ENCODE measurements at regions not wholly inside any gene's neighbourhood (a gene's known extent, or its start where the extent isn't known, plus 50 kb on each side); places are given as distances from the start of the nearest gene placed in this dataset.

- no peaks in the 10 kb centered on the region for H3K9me3 ChIP-seq (ENCODE audit: low read length)
- no peaks in the 10 kb centered on the region for H3K27me3 ChIP-seq (ENCODE audit: insufficient read depth, low read length)
- H2AFZ ChIP-seq (ENCODE audit: low read depth, low read length): no peak overlapping the region
- peaks cover 2% of the 10 kb centered on the region for H3K4me1 ChIP-seq (ENCODE audit: insufficient read depth, low read length)
- no peaks in the 10 kb centered on the region for H3K36me3 ChIP-seq (ENCODE audit: insufficient read depth, low read length)
- no peak overlapping the region for H3K4me3 ChIP-seq (ENCODE audit: low read length)
These were observed 133.4 kb upstream of the CXCR4 start for GRCh38 chr2:136251197-136251884.

GRCh38 chr2:136250131-136250530 is 132.2 kb upstream of the CXCR4 start:
- Histone ChIP-seq H3K9me3 (ENCODE audit: low read length) (no peaks in the 10 kb centered on the region), H3K4me1 (ENCODE audit: insufficient read depth, low read length) (peaks cover 8% of the 10 kb centered on the region), H2AFZ (ENCODE audit: low read depth, low read length) (no peak overlapping the region), H3K4me3 (ENCODE audit: low read length) (no peak overlapping the region), H3K36me3 (ENCODE audit: insufficient read depth, low read length) (no peaks in the 10 kb centered on the region), H3K27me3 (ENCODE audit: insufficient read depth, low read length) (no peaks in the 10 kb centered on the region)

DNA sequence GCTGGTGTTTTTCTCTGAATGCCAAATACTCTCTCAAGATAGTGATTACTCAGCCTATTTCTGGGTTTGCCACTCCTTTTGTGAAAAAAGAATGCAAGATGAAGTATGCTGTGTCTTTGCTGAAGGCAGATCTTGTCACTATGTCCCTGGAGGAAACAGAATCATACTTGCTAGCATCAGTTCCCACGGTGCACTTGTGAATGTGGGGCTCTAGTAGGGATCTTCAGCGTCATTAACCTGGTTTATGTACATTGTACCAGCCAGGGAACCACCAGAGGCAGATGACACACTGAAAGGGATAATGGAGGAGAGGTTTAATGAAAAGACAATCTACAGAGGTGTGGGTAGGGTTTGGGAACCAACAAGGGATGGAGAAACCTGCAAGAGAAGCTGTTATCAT is 131.0 kb upstream of the CXCR4 start:
- Histone ChIP-seq H3K9me3 (ENCODE audit: low read length) (no peaks in the 10 kb centered on the region), H3K4me3 (ENCODE audit: low read length) (no peak overlapping the region), H3K36me3 (ENCODE audit: insufficient read depth, low read length) (no peaks in the 10 kb centered on the region), H2AFZ (ENCODE audit: low read depth, low read length) (no peak overlapping the region), H3K27me3 (ENCODE audit: insufficient read depth, low read length) (no peaks in the 10 kb centered on the region), H3K4me1 (ENCODE audit: insufficient read depth, low read length) (peaks cover 8% of the 10 kb centered on the region)

DNA sequence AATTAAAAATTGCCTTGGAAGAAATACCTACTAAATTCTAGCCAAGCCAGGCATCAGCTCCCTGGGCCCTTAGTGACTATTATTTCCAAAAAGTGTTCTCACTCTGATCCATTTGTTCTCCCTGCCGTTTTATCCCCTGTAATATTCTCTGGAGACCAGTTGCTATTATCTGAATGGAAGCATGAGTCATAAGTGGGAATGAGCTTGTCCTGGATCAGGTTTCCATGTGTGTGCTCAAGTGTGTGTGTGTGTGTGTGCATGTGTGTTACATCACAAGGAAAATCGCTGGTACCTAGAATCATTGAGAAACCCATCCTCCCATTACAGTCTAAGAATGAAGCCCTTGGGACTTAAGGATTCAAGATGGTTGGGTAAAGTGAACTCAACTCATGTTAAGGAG is 130.3 kb upstream of the CXCR4 start:
- no peaks in the 10 kb centered on the region for H3K27me3 ChIP-seq (ENCODE audit: insufficient read depth, low read length)
- H3K36me3 ChIP-seq (ENCODE audit: insufficient read depth, low read length): no peaks in the 10 kb centered on the region

DNA sequence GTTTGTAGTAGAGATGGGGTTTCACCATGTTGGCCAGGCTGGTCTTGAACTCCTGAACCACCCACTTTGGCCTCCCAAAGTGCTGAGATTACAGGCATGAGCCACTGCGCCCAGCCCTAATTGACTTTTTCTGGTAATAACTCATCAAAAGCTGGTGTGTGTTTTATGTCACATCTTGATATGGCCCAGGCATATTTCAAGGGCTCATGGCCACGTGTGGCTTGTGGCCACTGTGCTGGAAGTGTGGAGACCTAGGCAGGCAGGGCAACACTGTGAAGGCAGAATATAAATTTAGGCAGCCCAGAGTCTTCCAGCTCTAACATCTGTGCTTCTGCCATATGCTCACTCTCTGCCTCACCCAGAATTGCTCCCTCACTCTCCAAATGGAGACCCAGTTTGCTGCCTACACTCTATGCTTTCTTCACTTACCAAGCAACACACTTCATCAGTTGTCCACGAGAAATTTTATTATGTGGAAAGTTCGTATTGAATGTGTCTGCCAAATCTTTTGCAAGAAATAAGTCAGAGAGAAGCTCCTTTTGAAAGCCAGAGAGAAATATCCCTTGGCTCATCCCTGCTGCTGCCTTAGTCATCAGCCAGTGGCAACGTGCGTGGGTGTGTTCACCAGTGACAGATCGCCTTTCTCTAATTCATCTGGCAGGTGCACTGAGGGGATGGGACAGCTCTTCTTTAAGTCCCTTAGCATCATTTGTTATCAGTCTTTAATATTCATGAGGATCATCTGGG is 129.4 kb upstream of the CXCR4 start:
- no peak overlapping the region for H3K4me3 ChIP-seq (ENCODE audit: low read length)
- no peak overlapping the region for H2AFZ ChIP-seq (ENCODE audit: low read depth, low read length)
- H3K9me3 ChIP-seq (ENCODE audit: low read length): no peaks in the 10 kb centered on the region
- peaks cover 8% of the 10 kb centered on the region for H3K4me1 ChIP-seq (ENCODE audit: insufficient read depth, low read length)
- no peaks in the 10 kb centered on the region for H3K27me3 ChIP-seq (ENCODE audit: insufficient read depth, low read length)
- no peaks in the 10 kb centered on the region for H3K36me3 ChIP-seq (ENCODE audit: insufficient read depth, low read length)

More for the DNA sequence above, 130.3 kb upstream of the CXCR4 start:
- peaks cover 8% of the 10 kb centered on the region for H3K4me1 ChIP-seq (ENCODE audit: insufficient read depth, low read length)
- no peaks in the 10 kb centered on the region for H3K9me3 ChIP-seq (ENCODE audit: low read length)
- H3K4me3 ChIP-seq (ENCODE audit: low read length): no peak overlapping the region
- no peak overlapping the region for H2AFZ ChIP-seq (ENCODE audit: low read depth, low read length)

DNA sequence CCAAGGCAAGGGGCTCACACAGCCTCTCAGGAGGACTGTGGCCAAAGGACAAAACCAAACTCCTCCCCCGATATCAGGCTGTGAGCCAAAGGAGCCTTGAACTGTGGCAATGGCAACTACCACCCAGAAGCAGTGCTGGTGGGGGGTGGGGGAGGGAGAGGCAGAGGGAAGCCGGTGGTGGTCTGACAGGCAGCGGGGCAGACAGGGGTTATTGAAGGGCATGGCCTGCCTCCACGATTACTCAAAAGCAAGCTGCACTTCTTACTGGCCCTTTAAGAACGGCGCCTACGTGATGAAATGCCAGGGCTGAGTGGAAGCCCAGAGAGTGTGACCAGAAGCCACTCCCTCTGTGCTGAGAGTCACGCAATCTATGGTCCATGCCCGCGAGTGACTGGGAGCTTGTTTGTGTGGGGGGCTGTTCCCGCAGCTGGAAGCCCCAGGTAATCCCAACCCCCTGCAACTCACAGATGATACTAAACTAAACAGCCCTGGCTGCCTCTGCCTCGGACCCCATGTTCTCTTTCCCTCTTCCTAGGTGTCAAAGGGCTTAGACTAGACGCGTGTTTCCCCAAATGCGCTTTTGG is 128.2 kb upstream of the CXCR4 start:
- H3K4me1 ChIP-seq (ENCODE audit: insufficient read depth, low read length): peaks cover 8% of the 10 kb centered on the region
- no peaks in the 10 kb centered on the region for H3K27me3 ChIP-seq (ENCODE audit: insufficient read depth, low read length)
- no peak overlapping the region for H2AFZ ChIP-seq (ENCODE audit: low read depth, low read length)
- H3K36me3 ChIP-seq (ENCODE audit: insufficient read depth, low read length): no peaks in the 10 kb centered on the region
- no peaks in the 10 kb centered on the region for H3K9me3 ChIP-seq (ENCODE audit: low read length)
- no peak overlapping the region for H3K4me3 ChIP-seq (ENCODE audit: low read length)

GRCh38 chr2:136245211-136245610 is 127.3 kb upstream of the CXCR4 start:
- H2AFZ ChIP-seq (ENCODE audit: low read depth, low read length): no peak overlapping the region
- H3K27me3 ChIP-seq (ENCODE audit: insufficient read depth, low read length): no peaks in the 10 kb centered on the region
- peaks cover 8% of the 10 kb centered on the region for H3K4me1 ChIP-seq (ENCODE audit: insufficient read depth, low read length)
- no peaks in the 10 kb centered on the region for H3K36me3 ChIP-seq (ENCODE audit: insufficient read depth, low read length)
- no peaks in the 10 kb centered on the region for H3K9me3 ChIP-seq (ENCODE audit: low read length)
- no peak overlapping the region for H3K4me3 ChIP-seq (ENCODE audit: low read length)

GRCh38 chr2:136244536-136244885 is 126.6 kb upstream of the CXCR4 start:
- no peaks in the 10 kb centered on the region for H3K27me3 ChIP-seq (ENCODE audit: insufficient read depth, low read length)
- H3K4me1 ChIP-seq (ENCODE audit: insufficient read depth, low read length): peaks cover 8% of the 10 kb centered on the region
- H3K36me3 ChIP-seq (ENCODE audit: insufficient read depth, low read length): no peaks in the 10 kb centered on the region
- H3K4me3 ChIP-seq (ENCODE audit: low read length): no peak overlapping the region
- H2AFZ ChIP-seq (ENCODE audit: low read depth, low read length): no peak overlapping the region
- H3K9me3 ChIP-seq (ENCODE audit: low read length): no peaks in the 10 kb centered on the region

- Histone ChIP-seq H2AFZ (ENCODE audit: low read depth, low read length) (no peak overlapping the region), H3K4me1 (ENCODE audit: insufficient read depth, low read length) (peaks cover 8% of the 10 kb centered on the region), H3K4me3 (ENCODE audit: low read length) (no peak overlapping the region), H3K36me3 (ENCODE audit: insufficient read depth, low read length) (no peaks in the 10 kb centered on the region), H3K27me3 (ENCODE audit: insufficient read depth, low read length) (no peaks in the 10 kb centered on the region), H3K9me3 (ENCODE audit: low read length) (no peaks in the 10 kb centered on the region)
These were observed 125.9 kb upstream of the CXCR4 start for GRCh38 chr2:136243638-136244535.

- H3K9me3 ChIP-seq (ENCODE audit: low read length): no peaks in the 10 kb centered on the region
- H2AFZ ChIP-seq (ENCODE audit: low read depth, low read length): no peak overlapping the region
- no peaks in the 10 kb centered on the region for H3K27me3 ChIP-seq (ENCODE audit: insufficient read depth, low read length)
- no peak overlapping the region for H3K4me3 ChIP-seq (ENCODE audit: low read length)
- no peaks in the 10 kb centered on the region for H3K36me3 ChIP-seq (ENCODE audit: insufficient read depth, low read length)
- H3K4me1 ChIP-seq (ENCODE audit: insufficient read depth, low read length): peaks cover 8% of the 10 kb centered on the region
These were observed 124.8 kb upstream of the CXCR4 start for GRCh38 chr2:136242687-136243277.

GRCh38 chr2:136242100-136242499 is 124.2 kb upstream of the CXCR4 start:
- Histone ChIP-seq H3K4me3 (ENCODE audit: low read length) (no peak overlapping the region), H3K36me3 (ENCODE audit: insufficient read depth, low read length) (no peaks in the 10 kb centered on the region), H3K4me1 (ENCODE audit: insufficient read depth, low read length) (peaks cover 5% of the 10 kb centered on the region), H2AFZ (ENCODE audit: low read depth, low read length) (no peak overlapping the region), H3K9me3 (ENCODE audit: low read length) (no peaks in the 10 kb centered on the region), H3K27me3 (ENCODE audit: insufficient read depth, low read length) (no peaks in the 10 kb centered on the region)

DNA sequence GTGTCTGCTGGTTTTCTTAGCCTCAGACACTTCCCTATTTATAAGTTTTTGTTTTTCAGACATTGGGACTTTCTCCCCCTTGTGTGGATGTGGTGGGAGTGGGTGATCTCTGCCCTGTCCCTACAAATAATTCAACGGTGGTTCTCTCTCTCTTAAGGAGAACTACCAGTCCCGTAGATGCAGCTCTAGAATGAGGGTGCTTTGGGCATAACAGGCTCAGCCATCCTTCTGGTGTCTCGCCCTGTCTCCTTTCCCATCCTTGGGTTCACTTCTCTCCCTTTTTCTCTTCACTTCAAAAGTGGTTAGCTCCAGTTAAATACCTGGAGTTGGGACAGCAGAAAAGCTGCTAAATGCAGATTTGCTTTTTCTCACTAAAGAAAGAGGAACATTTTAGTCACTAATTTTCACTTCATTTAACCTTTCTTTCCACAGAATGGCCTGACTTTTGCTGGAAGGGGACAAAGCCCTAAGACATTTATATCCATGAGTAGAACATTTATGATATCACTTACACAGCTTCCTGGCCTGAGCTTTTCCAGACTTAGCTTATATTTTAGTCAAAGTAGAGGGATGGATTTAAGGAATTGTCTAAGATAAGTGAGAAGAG is 121.2 kb upstream of the CXCR4 start:
- Histone ChIP-seq H3K36me3 (ENCODE audit: insufficient read depth, low read length) (no peaks in the 10 kb centered on the region), H3K27me3 (ENCODE audit: insufficient read depth, low read length) (no peaks in the 10 kb centered on the region), H3K4me1 (ENCODE audit: insufficient read depth, low read length) (no peaks in the 10 kb centered on the region), H3K4me3 (ENCODE audit: low read length) (no peak overlapping the region), H2AFZ (ENCODE audit: low read depth, low read length) (no peak overlapping the region), H3K9me3 (ENCODE audit: low read length) (no peaks in the 10 kb centered on the region)

Data from neuron (in vitro differentiated cells).